ENCODE measurements at regions not wholly inside any gene's neighbourhood (a gene's known extent, or its start where the extent isn't known, plus 50 kb on each side); places are given as distances from the start of the nearest gene placed in this dataset.

- H3K27ac Mint-ChIP-seq, result peak overlapping the region; percentile 3
- no peaks in the 10 kb centered on the region for H3K9me3 Mint-ChIP-seq
- ATAC-seq (no peak), DNase-seq (ENCODE audit: low spot score in 2 of 2) (no peak)
- no peak overlapping the region for H3K4me3 Mint-ChIP-seq
- H3K36me3 Mint-ChIP-seq, result no peaks in the 10 kb centered on the region
- H3K4me1 Mint-ChIP-seq, result peaks cover 12% of the 10 kb centered on the region
Observed at GRCh38 chr1:39145331-39145965, 59.0 kb upstream of the MACF1 start.

DNA sequence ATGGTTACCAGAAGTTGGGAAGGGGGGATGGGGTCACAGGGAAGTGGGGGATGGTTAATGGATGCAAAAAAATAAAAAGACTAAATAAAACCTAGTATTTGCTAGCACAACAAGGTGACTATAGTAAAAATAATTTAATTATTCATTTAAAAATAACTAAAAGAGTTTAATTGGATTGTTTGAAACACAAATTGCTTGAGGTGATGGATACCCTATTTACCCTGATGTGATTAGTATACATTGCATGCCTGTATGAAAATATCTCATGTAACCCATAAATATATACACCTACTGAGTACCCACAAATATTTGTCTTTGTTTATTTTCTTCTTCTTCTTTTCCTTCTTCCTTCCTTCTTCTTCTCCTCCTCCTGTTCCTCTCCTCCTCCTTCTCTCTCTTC is 57.8 kb upstream of the MACF1 start:
- DNase-seq (ENCODE audit: low spot score in 2 of 2) (no peak), ATAC-seq (no peak)
- no peak overlapping the region for H3K4me3 Mint-ChIP-seq
- peaks cover 12% of the 10 kb centered on the region for H3K4me1 Mint-ChIP-seq
- H3K36me3 Mint-ChIP-seq, result no peaks in the 10 kb centered on the region
- no peak overlapping the region for H3K27ac Mint-ChIP-seq
- no peaks in the 10 kb centered on the region for H3K9me3 Mint-ChIP-seq

- Mint-ChIP-seq H3K27ac (peak overlapping the region; percentile 2), H3K4me3 (no peak overlapping the region)
Observed at GRCh38 chr1:39147099-39148025, 57.1 kb upstream of the MACF1 start.

GRCh38 chr1:39148942-39149341 is 55.6 kb upstream of the MACF1 start:
- no peak overlapping the region for H3K27ac Mint-ChIP-seq
- peaks cover 6% of the 10 kb centered on the region for H3K4me1 Mint-ChIP-seq
- DNase-seq (ENCODE audit: low spot score in 2 of 2) (no peak), ATAC-seq (no peak)
- no peak overlapping the region for H3K4me3 Mint-ChIP-seq
- H3K9me3 Mint-ChIP-seq, result no peaks in the 10 kb centered on the region
- H3K36me3 Mint-ChIP-seq, result no peaks in the 10 kb centered on the region

More at GRCh38 chr1:39147099-39148025, 57.1 kb upstream of the MACF1 start:
- no peak for DNase-seq (ENCODE audit: low spot score in 2 of 2)
- Mint-ChIP-seq H3K4me1 (peaks cover 12% of the 10 kb centered on the region), H3K36me3 (no peaks in the 10 kb centered on the region), H3K9me3 (no peaks in the 10 kb centered on the region)
- no peak for ATAC-seq

DNA sequence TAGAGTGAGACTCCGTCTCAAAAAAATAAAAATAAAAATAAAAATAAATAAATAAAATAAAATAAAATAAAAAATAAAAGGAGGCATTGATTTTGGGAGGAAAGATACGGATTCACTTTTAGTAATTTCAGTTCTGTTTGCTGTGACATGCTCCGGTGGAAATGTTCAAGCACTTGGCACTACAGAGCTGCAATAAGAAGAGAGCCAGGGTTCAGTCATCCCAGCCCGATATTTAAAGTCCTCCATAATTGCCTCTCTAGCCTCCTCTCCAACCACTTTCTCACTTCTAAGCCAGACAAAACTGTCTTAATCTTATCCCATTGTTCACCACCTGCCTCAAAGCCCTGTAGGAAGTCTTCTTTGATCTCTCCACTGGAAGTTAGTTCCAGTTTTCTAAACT is 55.0 kb upstream of the MACF1 start:
- no peak for ATAC-seq
- Mint-ChIP-seq H3K27ac (no peak overlapping the region), H3K36me3 (no peaks in the 10 kb centered on the region), H3K4me1 (peaks cover 11% of the 10 kb centered on the region), H3K4me3 (no peak overlapping the region), H3K9me3 (no peaks in the 10 kb centered on the region)
- no peak for DNase-seq (ENCODE audit: low spot score in 2 of 2)

DNA sequence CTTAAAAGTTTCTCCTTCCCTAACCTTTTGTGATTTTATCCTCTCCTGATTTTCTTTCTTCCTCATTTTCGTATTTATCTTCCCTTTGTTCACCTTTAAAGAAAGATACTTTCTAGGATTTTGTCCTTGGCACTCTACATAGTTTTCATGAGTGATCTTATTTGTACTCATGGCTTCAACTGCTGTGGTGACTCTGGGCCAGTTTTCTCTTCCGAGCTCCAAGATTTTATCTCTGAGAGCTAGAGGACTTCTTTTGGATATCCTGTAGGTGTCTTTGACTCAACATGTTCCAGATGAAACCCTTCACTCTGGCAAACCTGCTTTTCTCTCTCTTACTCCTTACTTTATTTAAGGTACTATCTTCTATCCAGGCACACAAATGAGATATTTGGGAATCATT is 53.7 kb upstream of the MACF1 start:
- ATAC-seq (no peak), DNase-seq (ENCODE audit: low spot score in 2 of 2) (no peak)
- Mint-ChIP-seq H3K9me3 (no peaks in the 10 kb centered on the region), H3K36me3 (no peaks in the 10 kb centered on the region), H3K4me3 (no peak overlapping the region), H3K4me1 (peaks cover 20% of the 10 kb centered on the region), H3K27ac (no peak overlapping the region)

DNA sequence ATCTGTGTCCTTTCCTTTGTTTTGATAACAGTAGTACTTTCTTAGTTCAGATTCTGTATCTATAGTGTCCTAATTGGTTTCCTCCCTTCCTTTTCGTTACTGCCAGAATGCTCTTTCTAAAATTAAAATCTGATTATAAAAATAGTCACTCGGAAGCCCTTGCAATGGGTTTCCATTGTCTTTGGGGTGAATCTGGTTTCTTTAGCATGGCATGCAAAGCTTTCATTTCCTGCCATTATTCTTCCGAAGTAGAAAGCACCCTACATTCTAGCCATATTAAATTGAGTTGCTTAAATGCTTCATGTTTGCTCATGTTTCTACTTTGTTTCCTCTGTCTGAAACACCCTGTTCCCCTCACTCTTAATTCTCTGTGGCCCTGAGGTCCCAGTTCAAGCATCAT is 53.2 kb upstream of the MACF1 start:
- DNase-seq (ENCODE audit: low spot score in 2 of 2), result no peak

DNA sequence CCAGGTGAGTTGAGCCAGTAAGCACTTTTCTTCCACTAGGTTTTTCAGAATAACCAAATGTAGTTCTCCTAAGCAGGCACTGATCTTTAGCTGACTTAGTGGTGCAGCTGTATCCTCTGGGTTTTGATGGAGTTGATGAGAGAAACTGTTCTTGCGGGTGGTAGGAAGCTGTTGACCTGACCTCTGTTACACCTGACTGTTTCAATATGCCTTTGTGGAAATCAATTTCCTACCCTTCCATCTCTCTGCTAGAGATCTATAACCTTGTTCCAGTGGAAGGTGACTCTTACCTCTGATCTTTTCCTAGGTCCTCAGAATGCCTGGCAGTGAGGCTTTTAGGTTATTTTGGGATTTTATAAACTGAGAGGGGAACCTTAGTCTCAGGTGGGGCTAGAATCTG is 51.6 kb upstream of the MACF1 start:
- no peaks in the 10 kb centered on the region for H3K36me3 Mint-ChIP-seq
- ATAC-seq, result no peak
- DNase-seq (ENCODE audit: low spot score in 2 of 2), result no peak
- peaks cover 14% of the 10 kb centered on the region for H3K4me1 Mint-ChIP-seq
- no peaks in the 10 kb centered on the region for H3K9me3 Mint-ChIP-seq
- no peak overlapping the region for H3K27ac Mint-ChIP-seq
- H3K4me3 Mint-ChIP-seq, result no peak overlapping the region

More for the DNA sequence above, 53.2 kb upstream of the MACF1 start:
- Mint-ChIP-seq H3K4me1 (peaks cover 20% of the 10 kb centered on the region), H3K4me3 (no peak overlapping the region), H3K9me3 (no peaks in the 10 kb centered on the region), H3K27ac (no peak overlapping the region), H3K36me3 (no peaks in the 10 kb centered on the region)
- ATAC-seq, result no peak

- Mint-ChIP-seq H3K9me3 (no peaks in the 10 kb centered on the region), H3K36me3 (no peaks in the 10 kb centered on the region), H3K4me3 (no peak overlapping the region), H3K4me1 (peaks cover 14% of the 10 kb centered on the region), H3K27ac (no peak overlapping the region)
- no peak for ATAC-seq
- no peak for DNase-seq (ENCODE audit: low spot score in 2 of 2)
Observed at GRCh38 chr1:39153684-39154083, 50.8 kb upstream of the MACF1 start.

DNA sequence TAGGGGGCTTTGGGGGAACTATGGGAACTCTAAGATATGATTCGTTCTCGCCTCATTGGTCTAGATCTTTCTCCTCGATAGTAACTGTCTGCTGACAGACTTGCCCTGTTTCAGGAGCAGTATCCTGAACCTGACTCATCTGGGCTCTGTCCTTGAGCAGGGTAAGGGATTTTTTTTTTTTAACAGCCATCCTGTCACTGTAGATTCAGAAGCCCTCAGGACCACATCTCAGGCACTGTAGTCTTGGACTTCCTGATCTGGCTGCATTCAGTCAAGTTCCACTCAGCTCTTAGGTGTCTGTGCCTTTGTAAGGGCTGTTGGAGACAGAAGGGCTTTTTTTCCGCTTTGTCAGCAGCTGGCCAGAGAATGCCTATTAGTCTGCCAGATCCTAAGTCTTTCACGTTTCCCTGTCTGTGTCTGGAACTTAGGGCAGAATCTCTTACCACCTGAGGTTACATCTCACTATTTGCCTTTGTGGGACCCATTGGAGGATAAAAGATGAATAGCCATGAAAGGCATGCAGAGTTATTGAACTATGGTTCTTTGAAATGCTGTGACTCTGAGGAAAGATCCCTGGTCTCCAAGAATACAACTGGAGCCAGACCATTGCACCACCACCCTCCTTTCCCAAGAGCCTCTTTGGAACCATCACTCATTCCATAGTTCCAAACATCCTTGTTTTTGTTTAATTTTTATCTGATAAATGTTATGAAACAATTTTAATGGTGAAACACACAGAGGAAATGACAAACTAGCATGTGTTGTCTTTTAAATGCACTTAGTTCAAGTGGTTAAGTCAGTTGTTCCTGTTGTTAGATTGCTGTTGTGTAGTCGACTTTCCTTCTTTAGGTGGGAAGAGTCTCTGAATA is 49.7 kb upstream of the MACF1 start:
- Mint-ChIP-seq H3K27ac (peak overlapping the region; percentile 61), H3K4me3 (no peak overlapping the region), H3K4me1 (peaks cover 14% of the 10 kb centered on the region), H3K36me3 (no peaks in the 10 kb centered on the region), H3K9me3 (no peaks in the 10 kb centered on the region)
- DNase-seq (ENCODE audit: low spot score in 2 of 2) (no peak), ATAC-seq (peak; percentile 44)

Measured in stimulated activated effector memory CD8-positive, alpha-beta T cell treated with anti-CD3 and anti-CD28 coated beads, Interleukin-12 subunit alpha, Interleukin-12 subunit beta, amount 100 ng/mL, for 72 hours (primary cell).